IMR-90 (cell line): ENCODE measurements at regions not wholly inside any gene's neighbourhood (a gene's known extent, or its start where the extent isn't known, plus 50 kb on each side); places are given as distances from the start of the nearest gene placed in this dataset.

ENCODE experiments used
- ATAC-seq: fragments of 200-7000 bp; cut with Tn5 transposase; 2 replicates; pipeline ENCODE4 v1.9.1; 2020; ENCODE audit warnings: low read depth, mild to moderate bottlenecking, moderate library complexity
- BruUV-seq: library from RNA; stranded (reverse); fragments of 400-500 nt; replicated peaks from 2 replicates; lab custom pipeline; 2021; lab: Mats Ljungman, UMichigan
- CTCF ChIA-PET: fragments of 300-600 bp; formaldehyde crosslinking; extraction: SDS; loops from one replicate; lab custom pipeline; 2021; ENCODE audit warnings: antibody characterized with exemption; lab: Yijun Ruan, JAX
- POLR2A ChIA-PET: fragments of 300-600 bp; sonication (Branson Sonifier 250); formaldehyde crosslinking; loops from one replicate; lab custom pipeline; 2022; ENCODE audit warnings: antibody characterized with exemption; ENCODE audit not compliant: unreplicated experiment; lab: Charles Lee
- DNase-seq: peaks from one replicate; pipeline ENCODE4 v3.0.0; 2013
- H2AFZ ChIP-seq: replicated peaks from 2 replicates; pipeline ENCODE3; 2013; ENCODE audit warnings: low read length, mild to moderate bottlenecking; ENCODE audit not compliant: poor library complexity
- H2AK5ac ChIP-seq: 2 replicates; pipeline ENCODE4 v1.6.1; 2013; ENCODE audit warnings: low read depth, low read length, inconsistent platforms
- H2AK9ac ChIP-seq: replicated peaks from 2 replicates; pipeline ENCODE3; 2013; ENCODE audit warnings: mild to moderate bottlenecking, low read depth, low read length, moderate library complexity; ENCODE audit not compliant: poor library complexity
- H2BK120ac ChIP-seq: 2 replicates; pipeline ENCODE4 v1.6.1; 2013; ENCODE audit warnings: low read depth, low read length, inconsistent platforms
- H2BK15ac ChIP-seq: 3 replicates; pipeline ENCODE4 v1.6.1; 2013; ENCODE audit warnings: low read depth, low read length, inconsistent platforms
- H2BK20ac ChIP-seq: 2 replicates; pipeline ENCODE4 v1.6.1; 2013; ENCODE audit warnings: low read depth, mild to moderate bottlenecking, inconsistent platforms, low read length, moderate library complexity
- H2BK5ac ChIP-seq: 2 replicates; pipeline ENCODE4 v1.6.1; 2013; ENCODE audit warnings: mild to moderate bottlenecking, low read depth, low read length, inconsistent platforms; ENCODE audit not compliant: poor library complexity, severe bottlenecking
- H3K14ac ChIP-seq: replicated peaks from 2 replicates; pipeline ENCODE4 v1.6.1; 2013; ENCODE audit warnings: low read depth, low read length, inconsistent platforms
- H3K18ac ChIP-seq: 2 replicates; pipeline ENCODE4 v1.6.1; 2013; ENCODE audit warnings: low read depth, low read length, control low read depth
- H3K23ac ChIP-seq: 2 replicates; pipeline ENCODE4 v1.6.1; 2013; ENCODE audit warnings: low read depth, low read length, inconsistent platforms
- H3K27ac ChIP-seq: 2 replicates; pipeline ENCODE4 v1.5.1; 2013; ENCODE audit warnings: mild to moderate bottlenecking, control low read depth, low read length; ENCODE audit not compliant: insufficient read depth
- H3K27me3 ChIP-seq: 2 replicates; pipeline ENCODE4 v1.6.1; 2013; ENCODE audit warnings: low read length; ENCODE audit not compliant: control insufficient read depth, insufficient read depth
- H3K36me3 ChIP-seq: 2 replicates; pipeline ENCODE4 v1.6.1; 2013; ENCODE audit warnings: low read length, mixed read lengths; ENCODE audit not compliant: control insufficient read depth, insufficient read depth
- H3K4ac ChIP-seq: 2 replicates; pipeline ENCODE4 v1.6.1; 2013; ENCODE audit warnings: low read depth, low read length, inconsistent platforms
- H3K4me1 ChIP-seq: 2 replicates; pipeline ENCODE4 v1.6.1; 2013; ENCODE audit warnings: low read length, mixed read lengths; ENCODE audit not compliant: control insufficient read depth, insufficient read depth
- H3K4me2 ChIP-seq: 2 replicates; pipeline ENCODE4 v1.6.1; 2013; ENCODE audit warnings: low read depth, mild to moderate bottlenecking, control low read depth, low read length, moderate library complexity
- H3K4me3 ChIP-seq: 2 replicates; pipeline ENCODE4 v1.5.1; 2013; ENCODE audit warnings: low read depth, mild to moderate bottlenecking, control low read depth, low read length, moderate library complexity; ENCODE audit not compliant: insufficient read depth
- H3K56ac ChIP-seq: 2 replicates; pipeline ENCODE4 v1.6.1; 2013; ENCODE audit warnings: low read length, inconsistent platforms; ENCODE audit not compliant: insufficient read depth; ENCODE audit errors: extremely low read depth
- H3K79me1 ChIP-seq, 2 experiments: 2 replicates each; pipeline ENCODE4 v1.6.1; 2013; ENCODE audit warnings: low read length in 2 of 2, inconsistent platforms in 1 of 2, low read depth in 1 of 2
- H3K9ac ChIP-seq: 2 replicates; pipeline ENCODE4 v1.6.1; 2013; ENCODE audit warnings: low read depth, low read length, control low read depth
- H3K9me1 ChIP-seq: 2 replicates; pipeline ENCODE4 v1.6.1; 2013; ENCODE audit warnings: low read length, inconsistent platforms; ENCODE audit not compliant: insufficient read depth
- H3K9me3 ChIP-seq: 2 replicates; pipeline ENCODE4 v1.6.1; 2013; ENCODE audit warnings: low read length; ENCODE audit not compliant: control insufficient read depth, insufficient read depth
- H4K20me1 ChIP-seq: 2 replicates; pipeline ENCODE4 v1.6.1; 2013; ENCODE audit warnings: low read length, inconsistent platforms; ENCODE audit not compliant: insufficient read depth
- H4K5ac ChIP-seq: 2 replicates; pipeline ENCODE4 v1.6.1; 2013; ENCODE audit warnings: mild to moderate bottlenecking, low read depth, low read length, control low read depth
- H4K8ac ChIP-seq, 2 experiments: 2 replicates each; pipeline ENCODE4 v1.6.1; 2013; ENCODE audit warnings: low read depth in 2 of 2, low read length in 2 of 2, control low read depth in 1 of 2, inconsistent platforms in 1 of 2
- H4K91ac ChIP-seq: 2 replicates; pipeline ENCODE4 v1.6.1; 2013; ENCODE audit warnings: low read depth, low read length, inconsistent platforms; ENCODE audit not compliant: insufficient read depth
- BHLHE40 ChIP-seq: fragments of 150-350 bp; IDR thresholded peaks from 2 replicates; pipeline ENCODE4 v1.6.1; 2016; ENCODE audit warnings: mild to moderate bottlenecking, low read depth, low read length
- MAFK ChIP-seq: IDR thresholded peaks from 2 replicates; pipeline ENCODE4 v1.6.1; 2012; ENCODE audit warnings: low read depth, low read length, improper control_type of control experiment
- MXI1 ChIP-seq: IDR thresholded peaks from 2 replicates; pipeline ENCODE4 v1.6.1; 2012; ENCODE audit warnings: low read depth, mild to moderate bottlenecking, low read length, moderate library complexity, borderline replicate concordance
- POLR2A ChIP-seq: IDR thresholded peaks from 2 replicates; pipeline ENCODE4 v1.6.1; 2012; ENCODE audit warnings: mild to moderate bottlenecking, low read depth, low read length
- RCOR1 ChIP-seq: IDR thresholded peaks from 2 replicates; pipeline ENCODE4 v1.6.1; 2012; ENCODE audit warnings: mild to moderate bottlenecking, low read length, improper control_type of control experiment; ENCODE audit not compliant: insufficient replicate concordance
- RFX5 ChIP-seq: IDR thresholded peaks from 2 replicates; pipeline ENCODE4 v1.8.0; 2012; ENCODE audit warnings: low read depth, mild to moderate bottlenecking, low read length, moderate library complexity
- SMC3 ChIP-seq: fragments of 150-350 bp; IDR thresholded peaks from 2 replicates; pipeline ENCODE4 v1.6.1; 2016; ENCODE audit warnings: low read depth, mild to moderate bottlenecking, antibody characterized with exemption, low read length, moderate library complexity
- WGBS, 2 experiments: methylation state at CpG; one replicate each; pipeline versions ENCODE4 v1.1.5 to v1.1.7; 2013; ENCODE audit warnings: missing lambda C conversion rate in 2 of 2; ENCODE audit not compliant: insufficient read length in 1 of 2; ENCODE audit errors: extremely low coverage in 2 of 2; 5-methylcytosine and 5-hydroxymethylcytosine counted together
- dilution Hi-C: fragments of 300-500 bp; cut with HindIII; formaldehyde crosslinking; loops from one replicate; pipeline ENCODE4 v1.14.3; 2018; ENCODE audit warnings: low sequenced_read_pairs; ENCODE audit not compliant: unreplicated experiment
- in situ Hi-C: fragments of 300-500 bp; cut with MboI; formaldehyde crosslinking; loops from 3 replicates; pipeline ENCODE4 v1.14.3; 2019; ENCODE audit warnings: low sequenced_read_pairs, inconsistent platforms, mixed read lengths
- intact Hi-C: fragments of 100-400 bp; cut with micrococcal nuclease; formaldehyde crosslinking; loops from 2 replicates; pipeline ENCODE4 v1.10.0; 2022
- TF ChIP-seq, protein P1 (sequence below): fragments of 150-350 bp; IDR thresholded peaks from 2 replicates; pipeline ENCODE4 v1.6.1; 2016; ENCODE audit warnings: low read depth, mild to moderate bottlenecking, low read length, moderate library complexity, borderline replicate concordance
- TF ChIP-seq, protein P2 (sequence below): fragments of 150-350 bp; IDR thresholded peaks from 2 replicates; pipeline ENCODE4 v1.6.1; 2017; ENCODE audit warnings: mild to moderate bottlenecking, antibody characterized with exemption, low read length, low read depth

DNA sequence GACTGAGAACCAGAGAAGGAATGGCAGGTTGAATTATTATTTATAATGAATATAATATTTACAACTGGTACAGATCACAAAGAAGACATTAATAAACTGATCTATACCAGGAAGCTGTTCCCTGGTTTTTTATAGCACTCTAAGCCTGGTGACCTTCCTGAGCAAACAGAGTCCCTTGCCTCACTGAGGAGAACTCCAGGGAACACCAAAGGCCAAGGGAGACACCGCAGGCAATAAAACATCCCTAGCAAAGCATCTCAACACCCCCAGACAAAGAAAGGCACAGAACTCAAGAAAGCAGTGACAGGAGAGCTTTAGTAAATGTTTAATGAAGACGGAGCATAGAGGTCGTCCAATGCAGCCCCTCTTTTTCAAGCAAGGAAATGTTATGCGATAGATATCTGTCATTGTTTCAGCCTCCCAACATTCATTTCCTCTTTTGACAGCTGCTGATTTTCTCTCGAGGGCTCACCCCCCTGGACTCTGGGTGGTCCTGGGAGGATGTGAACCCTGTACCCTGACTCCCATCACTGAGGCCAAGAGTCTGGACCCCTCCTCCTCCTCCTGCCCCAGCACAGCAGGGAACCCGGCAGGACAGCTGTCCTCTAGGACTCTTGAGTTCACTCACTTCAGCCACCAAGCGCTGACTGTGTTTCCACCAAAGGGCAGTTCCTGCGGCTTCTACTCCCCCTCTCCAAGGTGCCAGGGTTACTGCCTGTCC, 342.5 kb upstream of the GATB start (continued):
- TF ChIP-seq MXI1, result no peak

DNA sequence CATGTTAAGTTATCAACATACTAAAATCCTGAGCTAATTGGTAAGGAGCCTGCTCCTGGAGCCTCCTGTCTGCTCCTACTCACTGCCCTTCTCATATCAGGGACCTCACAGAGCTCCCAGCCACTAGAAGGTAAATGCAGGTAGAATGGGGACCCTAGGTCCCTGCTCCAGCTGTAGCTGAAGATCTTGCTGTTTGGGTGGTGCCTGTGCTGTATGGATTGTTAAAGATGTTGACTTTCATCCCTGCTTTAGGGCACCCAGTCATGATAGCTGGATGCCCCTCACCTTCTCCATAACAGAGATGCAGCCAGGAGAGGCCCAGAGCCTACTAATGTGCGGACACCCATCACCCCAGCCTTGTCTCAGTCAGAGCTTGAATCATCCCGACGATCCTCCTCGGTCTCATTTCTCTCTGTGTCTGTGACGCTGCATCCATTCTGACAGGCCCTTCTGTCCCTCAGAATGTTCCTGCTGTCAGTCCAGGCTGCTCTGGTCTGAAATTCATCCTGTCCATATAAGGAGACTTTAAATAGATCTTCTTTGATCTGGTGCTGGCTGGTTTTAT, 341.7 kb upstream of the GATB start:
- Histone ChIP-seq H2BK120ac (peak overlapping the region; percentile 53), H2BK5ac (no peak overlapping the region), H3K9me3 (no peaks in the 10 kb centered on the region), H2AFZ (no peak overlapping the region), H3K36me3 (no peaks in the 10 kb centered on the region), H2BK15ac (no peak overlapping the region), H3K14ac (0 out of 2 replicates have a peak overlapping the region, but pooled peaks have one; percentile 12), H3K79me1 (no peaks in the 10 kb centered on the region), H3K27me3 (no peaks in the 10 kb centered on the region), H3K4me1 (peaks cover 9% of the 10 kb centered on the region), H4K91ac (peak overlapping the region; percentile 34; the same call in 1 of the 2 replicates), H2BK20ac (peak overlapping the region; percentile 17; the same call in 1 of the 2 replicates), H2AK9ac (peak overlapping the region; percentile 4), H3K9ac (no peak overlapping the region), H4K20me1 (no peaks in the 10 kb centered on the region), H3K4ac (peak overlapping the region; percentile 39), H3K9me1 (peaks cover 8% of the 10 kb centered on the region; the same call in 1 of the 2 replicates), H3K56ac (no peak overlapping the region), H2AK5ac (peak overlapping the region; percentile 31), H3K4me3 (no peak overlapping the region), H3K23ac (no peak overlapping the region), H3K27ac (no peak overlapping the region), H3K4me2 (no peak overlapping the region; the same call in 1 of the 2 replicates), H3K18ac (no peak overlapping the region), H4K8ac (0 out of 4 replicates have a peak overlapping the region, but pooled peaks of 1 of the 2 experiments have one; percentile 22), H4K5ac (no peak overlapping the region)
- DNase-seq (no peak), ATAC-seq (no peak)
- dilution Hi-C loops, result no loop called here
- TF ChIP-seq, protein P1, sequence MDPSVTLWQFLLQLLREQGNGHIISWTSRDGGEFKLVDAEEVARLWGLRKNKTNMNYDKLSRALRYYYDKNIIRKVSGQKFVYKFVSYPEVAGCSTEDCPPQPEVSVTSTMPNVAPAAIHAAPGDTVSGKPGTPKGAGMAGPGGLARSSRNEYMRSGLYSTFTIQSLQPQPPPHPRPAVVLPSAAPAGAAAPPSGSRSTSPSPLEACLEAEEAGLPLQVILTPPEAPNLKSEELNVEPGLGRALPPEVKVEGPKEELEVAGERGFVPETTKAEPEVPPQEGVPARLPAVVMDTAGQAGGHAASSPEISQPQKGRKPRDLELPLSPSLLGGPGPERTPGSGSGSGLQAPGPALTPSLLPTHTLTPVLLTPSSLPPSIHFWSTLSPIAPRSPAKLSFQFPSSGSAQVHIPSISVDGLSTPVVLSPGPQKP, result no peak
- TF ChIP-seq BHLHE40 (no peak), MAFK (no peak), RFX5 (no peak), RCOR1 (no peak), MXI1 (no peak), POLR2A (no peak), SMC3 (no peak)
- TF ChIP-seq, protein P2, sequence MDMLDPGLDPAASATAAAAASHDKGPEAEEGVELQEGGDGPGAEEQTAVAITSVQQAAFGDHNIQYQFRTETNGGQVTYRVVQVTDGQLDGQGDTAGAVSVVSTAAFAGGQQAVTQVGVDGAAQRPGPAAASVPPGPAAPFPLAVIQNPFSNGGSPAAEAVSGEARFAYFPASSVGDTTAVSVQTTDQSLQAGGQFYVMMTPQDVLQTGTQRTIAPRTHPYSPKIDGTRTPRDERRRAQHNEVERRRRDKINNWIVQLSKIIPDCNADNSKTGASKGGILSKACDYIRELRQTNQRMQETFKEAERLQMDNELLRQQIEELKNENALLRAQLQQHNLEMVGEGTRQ, result no peak
- intact Hi-C loops, result loop anchor here (2.0 to 10.0 kb wide), 3 partner anchors 64 to 282 kb away; no protein-coding TSS in a partner anchor
- BruUV-seq, result no TSS peak
- in situ Hi-C loops, result no loop called here
- POLR2A ChIA-PET, result interaction anchor here (0.6 kb wide), 1 partner anchor 1679 kb away, joined by 10 read pairs; no protein-coding TSS in a partner anchor
- CTCF ChIA-PET, result interaction anchor here (1.1 kb wide), 1 partner anchor 267 kb away, joined by 4 read pairs; no protein-coding TSS in a partner anchor
- 90% methylated on average over 3 of the region's 5 CpGs; no CpG with 5 or more reads in 1 of the 2 experiments for WGBS, 2 experiments
